HL-60 (cell line): ENCODE measurements at regions not wholly inside any gene's neighbourhood (a gene's known extent, or its start where the extent isn't known, plus 50 kb on each side); places are given as distances from the start of the nearest gene placed in this dataset.

Experiments
- DNase-seq, 2 experiments: peaks; one replicate each; pipeline ENCODE4 v3.0.0-alpha.2; 2010 to 2020; ENCODE audit warnings: low read depth in 1 of 2, low spot score in 1 of 2
- H3K27ac ChIP-seq: fragments of 250-450 bp; sonication (Bioruptor Pico); replicated peaks from 2 replicates; pipeline ENCODE4 v1.5.1; 2020; ENCODE audit warnings: mild to moderate bottlenecking, moderate library complexity
- H3K27me3 ChIP-seq: fragments of 250-450 bp; sonication (Bioruptor Pico); 2 replicates; pipeline ENCODE4 v1.5.1; 2021; ENCODE audit warnings: mild to moderate bottlenecking, moderate library complexity; ENCODE audit not compliant: insufficient read depth, poor library complexity, severe bottlenecking
- H3K4me3 ChIP-seq: replicated peaks from 2 replicates; pipeline ENCODE4 v1.5.1; 2011; ENCODE audit warnings: mild to moderate bottlenecking, control low read depth, low read length; ENCODE audit not compliant: insufficient read depth
- GABPA ChIP-seq: IDR thresholded peaks from 2 replicates; pipeline ENCODE4 v1.6.1; 2012; ENCODE audit warnings: low read depth
- POLR2AphosphoS5 ChIP-seq: IDR thresholded peaks from 2 replicates; pipeline ENCODE4 v1.6.1; 2012; ENCODE audit warnings: low read depth
- SPI1 ChIP-seq: IDR thresholded peaks from 2 replicates; pipeline ENCODE4 v1.6.1; 2012; ENCODE audit warnings: low read depth, mild to moderate bottlenecking, borderline replicate concordance
- TF ChIP-seq, protein P1 (sequence below): IDR thresholded peaks from one replicate; pipeline ENCODE4 v1.5.1; 2011; ENCODE audit warnings: low read length, control low read depth, inconsistent platforms; ENCODE audit not compliant: insufficient read depth
- TF ChIP-seq, protein P2 (sequence below): IDR thresholded peaks from 2 replicates; pipeline ENCODE4 v1.6.1; 2012; ENCODE audit warnings: low read depth; ENCODE audit not compliant: insufficient replicate concordance

DNA sequence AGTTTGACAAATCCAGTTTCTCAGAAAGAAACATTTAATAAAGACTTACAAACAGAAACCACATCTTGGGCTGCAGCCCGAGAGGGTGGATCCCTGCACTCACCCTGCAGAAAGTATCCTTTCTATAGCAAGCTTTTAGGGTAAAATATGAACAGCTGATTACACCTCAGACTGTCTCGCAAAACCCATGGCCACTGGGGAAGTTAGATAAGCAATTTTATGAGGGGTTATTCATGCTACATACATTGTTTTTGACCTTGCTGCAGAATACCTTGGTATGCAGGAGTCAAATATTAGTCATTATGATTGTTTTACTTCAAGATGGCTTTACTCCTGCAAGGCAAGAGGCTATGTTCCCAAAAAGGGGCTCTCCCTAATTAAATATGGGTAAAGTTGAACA lies 126.9 kb downstream of the OR2B2 start:
- Histone ChIP-seq H3K27ac (no peak overlapping the region), H3K27me3 (no peaks in the 10 kb centered on the region), H3K4me3 (no peak overlapping the region)
- TF ChIP-seq, protein P1, sequence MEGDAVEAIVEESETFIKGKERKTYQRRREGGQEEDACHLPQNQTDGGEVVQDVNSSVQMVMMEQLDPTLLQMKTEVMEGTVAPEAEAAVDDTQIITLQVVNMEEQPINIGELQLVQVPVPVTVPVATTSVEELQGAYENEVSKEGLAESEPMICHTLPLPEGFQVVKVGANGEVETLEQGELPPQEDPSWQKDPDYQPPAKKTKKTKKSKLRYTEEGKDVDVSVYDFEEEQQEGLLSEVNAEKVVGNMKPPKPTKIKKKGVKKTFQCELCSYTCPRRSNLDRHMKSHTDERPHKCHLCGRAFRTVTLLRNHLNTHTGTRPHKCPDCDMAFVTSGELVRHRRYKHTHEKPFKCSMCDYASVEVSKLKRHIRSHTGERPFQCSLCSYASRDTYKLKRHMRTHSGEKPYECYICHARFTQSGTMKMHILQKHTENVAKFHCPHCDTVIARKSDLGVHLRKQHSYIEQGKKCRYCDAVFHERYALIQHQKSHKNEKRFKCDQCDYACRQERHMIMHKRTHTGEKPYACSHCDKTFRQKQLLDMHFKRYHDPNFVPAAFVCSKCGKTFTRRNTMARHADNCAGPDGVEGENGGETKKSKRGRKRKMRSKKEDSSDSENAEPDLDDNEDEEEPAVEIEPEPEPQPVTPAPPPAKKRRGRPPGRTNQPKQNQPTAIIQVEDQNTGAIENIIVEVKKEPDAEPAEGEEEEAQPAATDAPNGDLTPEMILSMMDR = no peak
- TF ChIP-seq SPI1 (no peak), POLR2AphosphoS5 (no peak), GABPA (no peak)
- TF ChIP-seq, protein P2, sequence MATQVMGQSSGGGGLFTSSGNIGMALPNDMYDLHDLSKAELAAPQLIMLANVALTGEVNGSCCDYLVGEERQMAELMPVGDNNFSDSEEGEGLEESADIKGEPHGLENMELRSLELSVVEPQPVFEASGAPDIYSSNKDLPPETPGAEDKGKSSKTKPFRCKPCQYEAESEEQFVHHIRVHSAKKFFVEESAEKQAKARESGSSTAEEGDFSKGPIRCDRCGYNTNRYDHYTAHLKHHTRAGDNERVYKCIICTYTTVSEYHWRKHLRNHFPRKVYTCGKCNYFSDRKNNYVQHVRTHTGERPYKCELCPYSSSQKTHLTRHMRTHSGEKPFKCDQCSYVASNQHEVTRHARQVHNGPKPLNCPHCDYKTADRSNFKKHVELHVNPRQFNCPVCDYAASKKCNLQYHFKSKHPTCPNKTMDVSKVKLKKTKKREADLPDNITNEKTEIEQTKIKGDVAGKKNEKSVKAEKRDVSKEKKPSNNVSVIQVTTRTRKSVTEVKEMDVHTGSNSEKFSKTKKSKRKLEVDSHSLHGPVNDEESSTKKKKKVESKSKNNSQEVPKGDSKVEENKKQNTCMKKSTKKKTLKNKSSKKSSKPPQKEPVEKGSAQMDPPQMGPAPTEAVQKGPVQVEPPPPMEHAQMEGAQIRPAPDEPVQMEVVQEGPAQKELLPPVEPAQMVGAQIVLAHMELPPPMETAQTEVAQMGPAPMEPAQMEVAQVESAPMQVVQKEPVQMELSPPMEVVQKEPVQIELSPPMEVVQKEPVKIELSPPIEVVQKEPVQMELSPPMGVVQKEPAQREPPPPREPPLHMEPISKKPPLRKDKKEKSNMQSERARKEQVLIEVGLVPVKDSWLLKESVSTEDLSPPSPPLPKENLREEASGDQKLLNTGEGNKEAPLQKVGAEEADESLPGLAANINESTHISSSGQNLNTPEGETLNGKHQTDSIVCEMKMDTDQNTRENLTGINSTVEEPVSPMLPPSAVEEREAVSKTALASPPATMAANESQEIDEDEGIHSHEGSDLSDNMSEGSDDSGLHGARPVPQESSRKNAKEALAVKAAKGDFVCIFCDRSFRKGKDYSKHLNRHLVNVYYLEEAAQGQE = no peak
- DNase-seq = no peak

DNA sequence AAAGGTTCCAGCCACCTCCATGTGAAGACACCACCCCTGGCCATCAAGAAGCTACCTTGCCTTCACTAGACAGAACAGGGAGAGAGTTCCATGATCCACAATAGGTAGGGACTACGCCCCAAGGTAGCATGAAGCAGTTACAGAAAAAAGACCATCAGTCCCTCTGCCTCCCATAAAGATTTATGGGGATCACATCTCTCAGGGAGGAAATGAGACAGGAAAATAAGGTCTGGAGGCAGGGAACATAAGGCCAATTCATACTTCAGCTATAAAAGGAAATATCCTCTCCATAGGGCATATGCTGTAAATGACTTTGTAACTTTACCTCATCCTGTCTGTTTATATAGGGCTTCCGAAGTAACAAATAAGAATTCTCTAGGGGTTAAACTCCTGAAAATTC lies 129.4 kb downstream of the OR2B2 start:
- no peak for TF ChIP-seq GABPA
- TF ChIP-seq SPI1 = no peak
- TF ChIP-seq, protein P1 = no peak
- TF ChIP-seq, protein P2 = no peak
- no peak for TF ChIP-seq POLR2AphosphoS5
- Histone ChIP-seq H3K27ac (no peak overlapping the region), H3K4me3 (no peak overlapping the region), H3K27me3 (no peaks in the 10 kb centered on the region)
- no peak for DNase-seq

DNA sequence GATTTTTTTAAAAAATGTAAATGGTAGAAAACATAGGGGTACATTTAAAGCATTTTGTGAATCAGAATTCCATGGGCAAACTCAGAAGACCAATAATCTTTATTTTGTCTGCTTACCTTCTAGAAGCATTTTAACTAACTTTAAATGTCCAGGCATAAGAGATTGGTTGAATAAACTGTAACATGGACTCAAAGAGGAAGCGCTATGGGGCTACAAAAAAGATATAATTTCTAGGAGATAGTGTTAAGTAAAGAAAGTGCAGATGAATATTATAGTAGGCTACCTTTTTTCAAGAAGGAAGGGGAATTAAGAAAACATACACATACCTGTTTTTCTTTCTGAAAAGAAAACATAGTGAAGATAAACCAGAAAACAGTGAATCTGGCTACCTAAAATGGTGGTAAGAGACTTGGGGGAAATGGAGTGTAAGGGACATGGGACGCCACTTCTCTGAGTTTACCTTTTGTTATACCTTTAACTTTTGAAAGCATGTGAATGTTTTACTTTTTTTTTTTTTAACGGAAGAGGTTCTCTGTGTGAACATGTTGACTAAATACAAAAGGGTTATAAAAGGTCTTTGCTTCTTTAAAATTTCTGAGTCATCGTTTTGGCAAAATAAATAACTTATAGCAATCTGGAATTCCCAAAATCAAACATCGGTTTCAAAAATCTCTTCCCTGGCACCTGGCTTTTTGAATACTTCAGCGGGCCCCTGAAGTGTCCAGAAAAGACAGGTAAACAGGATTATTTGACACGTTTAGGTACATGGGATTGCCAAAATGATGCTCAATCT lies 133.4 kb downstream of the OR2B2 start:
- TF ChIP-seq GABPA = no peak
- TF ChIP-seq, protein P1 = no peak
- TF ChIP-seq POLR2AphosphoS5 = no peak
- no peak overlapping the region for H3K27ac ChIP-seq
- no peak overlapping the region for H3K4me3 ChIP-seq
- no peak for DNase-seq
- no peaks in the 10 kb centered on the region for H3K27me3 ChIP-seq
